ENCODE measurements at regions not wholly inside any gene's neighbourhood (a gene's known extent, or its start where the extent isn't known, plus 50 kb on each side); places are given as distances from the start of the nearest gene placed in this dataset.

DNA sequence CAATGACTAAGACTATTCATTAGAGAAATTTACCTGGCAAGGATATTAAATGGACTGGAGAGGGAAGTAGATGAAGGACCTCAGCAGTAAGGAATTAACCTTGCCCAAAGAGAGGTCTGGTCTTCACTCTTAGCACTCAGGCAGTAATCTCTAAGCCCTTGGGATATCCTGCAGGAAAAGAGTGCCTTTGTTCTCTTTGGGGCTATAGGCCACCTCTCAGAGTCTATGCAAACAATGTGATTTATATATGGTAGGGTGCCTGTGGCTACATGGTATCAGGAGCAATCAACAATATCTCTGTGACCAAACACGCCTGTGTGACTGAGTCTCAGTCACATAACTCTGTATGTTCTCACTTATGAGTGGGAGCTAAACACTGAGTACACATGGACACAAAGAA lies 154.7 kb upstream of the CDK1 start:
- no peaks in the 10 kb centered on the region for H3K27me3 ChIP-seq (ENCODE audit: insufficient read depth, low read length, poor library complexity)
- no peaks in the 10 kb centered on the region for H3K4me1 ChIP-seq (ENCODE audit: insufficient read depth, low read length)
- no peaks in the 10 kb centered on the region for H3K9me3 ChIP-seq (ENCODE audit: insufficient read depth, low read length, severe bottlenecking)
- H3K4me2 ChIP-seq (ENCODE audit: insufficient read depth, low read length): no peak overlapping the region
- H3K36me3 ChIP-seq (ENCODE audit: insufficient read depth, low read length): no peaks in the 10 kb centered on the region
- DNase-seq (no peak), ATAC-seq (ENCODE audit: insufficient read depth, low read depth) (no peak)
- no peak for TF ChIP-seq EZH2 (IDR thresholded peaks at IDR 0.05; ENCODE audit: borderline replicate concordance, low read depth, low read length, severe bottlenecking)
- TF ChIP-seq, protein P1, sequence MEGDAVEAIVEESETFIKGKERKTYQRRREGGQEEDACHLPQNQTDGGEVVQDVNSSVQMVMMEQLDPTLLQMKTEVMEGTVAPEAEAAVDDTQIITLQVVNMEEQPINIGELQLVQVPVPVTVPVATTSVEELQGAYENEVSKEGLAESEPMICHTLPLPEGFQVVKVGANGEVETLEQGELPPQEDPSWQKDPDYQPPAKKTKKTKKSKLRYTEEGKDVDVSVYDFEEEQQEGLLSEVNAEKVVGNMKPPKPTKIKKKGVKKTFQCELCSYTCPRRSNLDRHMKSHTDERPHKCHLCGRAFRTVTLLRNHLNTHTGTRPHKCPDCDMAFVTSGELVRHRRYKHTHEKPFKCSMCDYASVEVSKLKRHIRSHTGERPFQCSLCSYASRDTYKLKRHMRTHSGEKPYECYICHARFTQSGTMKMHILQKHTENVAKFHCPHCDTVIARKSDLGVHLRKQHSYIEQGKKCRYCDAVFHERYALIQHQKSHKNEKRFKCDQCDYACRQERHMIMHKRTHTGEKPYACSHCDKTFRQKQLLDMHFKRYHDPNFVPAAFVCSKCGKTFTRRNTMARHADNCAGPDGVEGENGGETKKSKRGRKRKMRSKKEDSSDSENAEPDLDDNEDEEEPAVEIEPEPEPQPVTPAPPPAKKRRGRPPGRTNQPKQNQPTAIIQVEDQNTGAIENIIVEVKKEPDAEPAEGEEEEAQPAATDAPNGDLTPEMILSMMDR (IDR thresholded peaks at IDR 0.05; ENCODE audit: borderline replicate concordance, extremely low read depth, low read length, poor library complexity, severe bottlenecking): no peak
- no peak overlapping the region for H3K4me3 ChIP-seq (ENCODE audit: low read depth in 1 of 2, low read length in 2 of 2)
- no peak overlapping the region for H2AFZ ChIP-seq (ENCODE audit: low read depth, low read length)
- no peaks in the 10 kb centered on the region for H4K20me1 ChIP-seq (ENCODE audit: insufficient read depth, low read length)
- no peak overlapping the region for H3K27ac ChIP-seq (ENCODE audit: low read length)
- no peaks in the 10 kb centered on the region for H3K79me2 ChIP-seq (ENCODE audit: insufficient read depth, low read length)
- H3K9ac ChIP-seq (ENCODE audit: low read depth, low read length): no peak overlapping the region

DNA sequence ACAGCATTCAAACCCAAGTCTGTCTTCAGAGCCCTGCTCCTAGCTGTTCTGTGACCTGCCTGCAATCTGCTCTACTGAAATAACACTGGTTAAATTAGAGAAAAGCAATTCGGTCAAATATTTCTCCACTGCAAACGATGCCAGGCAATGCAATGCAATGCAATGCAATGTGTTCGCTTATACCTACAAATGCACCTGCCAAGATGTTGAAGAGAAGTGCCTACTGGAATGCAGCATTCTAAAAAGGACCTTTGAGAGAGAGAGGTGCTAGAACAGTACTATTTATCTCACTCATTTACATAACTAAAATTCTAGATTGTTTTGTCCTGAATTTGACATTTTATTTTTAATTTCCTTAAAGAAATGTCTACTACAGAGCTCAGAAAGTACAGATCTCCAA lies 157.3 kb upstream of the CDK1 start:
- TF ChIP-seq, protein P1 (IDR thresholded peaks at IDR 0.05; ENCODE audit: borderline replicate concordance, extremely low read depth, low read length, poor library complexity, severe bottlenecking): no peak
- TF ChIP-seq EZH2 (IDR thresholded peaks at IDR 0.05; ENCODE audit: borderline replicate concordance, low read depth, low read length, severe bottlenecking): no peak
- no peak overlapping the region for H3K9ac ChIP-seq (ENCODE audit: low read depth, low read length)
- no peaks in the 10 kb centered on the region for H3K4me1 ChIP-seq (ENCODE audit: insufficient read depth, low read length)
- H3K4me2 ChIP-seq (ENCODE audit: insufficient read depth, low read length): no peak overlapping the region
- no peak overlapping the region for H2AFZ ChIP-seq (ENCODE audit: low read depth, low read length)
- ATAC-seq (ENCODE audit: insufficient read depth, low read depth) (no peak), DNase-seq (no peak)
- H3K27ac ChIP-seq (ENCODE audit: low read length): no peak overlapping the region
- H3K79me2 ChIP-seq (ENCODE audit: insufficient read depth, low read length): no peaks in the 10 kb centered on the region
- no peaks in the 10 kb centered on the region for H3K27me3 ChIP-seq (ENCODE audit: insufficient read depth, low read length, poor library complexity)
- H4K20me1 ChIP-seq (ENCODE audit: insufficient read depth, low read length): no peaks in the 10 kb centered on the region
- no peaks in the 10 kb centered on the region for H3K9me3 ChIP-seq (ENCODE audit: insufficient read depth, low read length, severe bottlenecking)
- H3K36me3 ChIP-seq (ENCODE audit: insufficient read depth, low read length): no peaks in the 10 kb centered on the region
- H3K4me3 ChIP-seq (ENCODE audit: low read depth in 1 of 2, low read length in 2 of 2): no peak overlapping the region

DNA sequence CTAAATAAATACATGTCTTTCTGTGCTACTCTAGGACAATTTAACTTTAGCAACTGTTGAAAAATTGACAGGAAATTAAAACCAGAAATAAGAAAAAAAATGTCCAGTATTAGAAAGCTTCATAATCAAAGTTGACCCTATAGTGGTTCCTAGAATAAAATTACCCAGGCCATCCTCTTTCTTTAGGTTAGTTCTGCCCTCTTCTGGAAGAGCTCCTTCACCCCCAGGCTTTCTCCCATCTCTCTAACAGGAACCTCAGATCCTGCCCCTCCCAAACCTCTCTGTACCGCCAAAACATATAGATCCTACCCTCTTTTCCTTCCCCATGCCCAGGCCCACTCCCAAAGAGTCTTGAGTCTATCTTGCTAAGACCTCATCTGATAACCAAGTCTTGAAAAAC lies 159.4 kb upstream of the CDK1 start:
- Histone ChIP-seq H3K9me3 (ENCODE audit: insufficient read depth, low read length, severe bottlenecking) (no peaks in the 10 kb centered on the region), H3K79me2 (ENCODE audit: insufficient read depth, low read length) (no peaks in the 10 kb centered on the region), H3K36me3 (ENCODE audit: insufficient read depth, low read length) (no peaks in the 10 kb centered on the region), H3K4me2 (ENCODE audit: insufficient read depth, low read length) (no peak overlapping the region), H3K4me1 (ENCODE audit: insufficient read depth, low read length) (no peaks in the 10 kb centered on the region), H3K9ac (ENCODE audit: low read depth, low read length) (no peak overlapping the region), H3K27ac (ENCODE audit: low read length) (no peak overlapping the region), H3K4me3 (ENCODE audit: low read depth in 1 of 2, low read length in 2 of 2) (no peak overlapping the region), H2AFZ (ENCODE audit: low read depth, low read length) (no peak overlapping the region), H3K27me3 (ENCODE audit: insufficient read depth, low read length, poor library complexity) (no peaks in the 10 kb centered on the region), H4K20me1 (ENCODE audit: insufficient read depth, low read length) (no peaks in the 10 kb centered on the region)
- DNase-seq (no peak), ATAC-seq (ENCODE audit: insufficient read depth, low read depth) (no peak)
- TF ChIP-seq EZH2 (IDR thresholded peaks at IDR 0.05; ENCODE audit: borderline replicate concordance, low read depth, low read length, severe bottlenecking): no peak
- TF ChIP-seq, protein P1 (IDR thresholded peaks at IDR 0.05; ENCODE audit: borderline replicate concordance, extremely low read depth, low read length, poor library complexity, severe bottlenecking): no peak

DNA sequence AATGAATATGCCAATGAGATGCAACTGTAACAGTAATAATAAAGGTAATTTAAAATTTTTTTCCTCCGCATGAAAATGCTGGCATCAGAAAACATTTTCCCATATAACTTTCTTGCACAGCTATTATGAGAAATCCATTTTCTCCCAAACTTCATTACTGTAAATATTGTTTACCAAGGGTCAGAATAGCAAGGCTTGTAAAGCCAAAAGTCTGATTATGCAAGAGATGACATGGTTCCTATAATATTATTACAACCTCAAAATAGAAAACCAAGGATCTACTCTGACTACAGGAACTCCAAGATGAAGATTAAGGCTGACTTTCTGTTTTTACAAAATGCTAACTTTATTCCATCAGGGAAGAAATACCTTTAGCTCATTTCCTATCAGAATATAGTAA lies 162.7 kb upstream of the CDK1 start:
- Histone ChIP-seq H3K4me3 (ENCODE audit: low read depth in 1 of 2, low read length in 2 of 2) (no peak overlapping the region), H3K4me2 (ENCODE audit: insufficient read depth, low read length) (no peak overlapping the region), H3K9me3 (ENCODE audit: insufficient read depth, low read length, severe bottlenecking) (no peaks in the 10 kb centered on the region), H2AFZ (ENCODE audit: low read depth, low read length) (no peak overlapping the region), H3K4me1 (ENCODE audit: insufficient read depth, low read length) (no peaks in the 10 kb centered on the region), H3K36me3 (ENCODE audit: insufficient read depth, low read length) (no peaks in the 10 kb centered on the region), H3K27me3 (ENCODE audit: insufficient read depth, low read length, poor library complexity) (no peaks in the 10 kb centered on the region), H3K79me2 (ENCODE audit: insufficient read depth, low read length) (no peaks in the 10 kb centered on the region), H4K20me1 (ENCODE audit: insufficient read depth, low read length) (no peaks in the 10 kb centered on the region), H3K27ac (ENCODE audit: low read length) (no peak overlapping the region), H3K9ac (ENCODE audit: low read depth, low read length) (no peak overlapping the region)
- DNase-seq (no peak), ATAC-seq (ENCODE audit: insufficient read depth, low read depth) (no peak)
- TF ChIP-seq, protein P1 (IDR thresholded peaks at IDR 0.05; ENCODE audit: borderline replicate concordance, extremely low read depth, low read length, poor library complexity, severe bottlenecking): no peak
- no peak for TF ChIP-seq EZH2 (IDR thresholded peaks at IDR 0.05; ENCODE audit: borderline replicate concordance, low read depth, low read length, severe bottlenecking)

Data from DND-41 (cell line).